Kidney (tissue), 13 donors: ENCODE measurements at regions not wholly inside any gene's neighbourhood (a gene's known extent, or its start where the extent isn't known, plus 50 kb on each side); places are given as distances from the start of the nearest gene placed in this dataset.

Experiments
- DNase-seq, 5 donors: peaks; one replicate each; pipeline ENCODE4 v3.0.0-alpha.2; 2013 to 2020
- FAIRE-seq: peaks from 2 replicates; lab custom pipeline; 2012; peaks lifted over from hg19 to GRCh38; lab: Jason Lieb, UNC
- H3K27ac ChIP-seq, 2 donors: one replicate each; pipeline ENCODE4 v1.7.0; 2013; ENCODE audit warnings: low read depth in 2 of 2, low read length in 2 of 2, inconsistent platforms in 1 of 2
- H3K27me3 ChIP-seq: one replicate; pipeline ENCODE4 v1.7.1; 2013; ENCODE audit warnings: low read length, inconsistent platforms; ENCODE audit not compliant: control insufficient read depth, insufficient read depth
- H3K36me3 ChIP-seq, 3 donors: one replicate each; pipeline versions ENCODE4 v1.7.0 to v1.7.1; 2013; ENCODE audit warnings: low read length in 3 of 3, control low read depth in 1 of 3, inconsistent platforms in 1 of 3; ENCODE audit not compliant: insufficient read depth in 3 of 3, control insufficient read depth in 2 of 3
- H3K4me1 ChIP-seq, 3 donors: one replicate each; pipeline versions ENCODE4 v1.7.0 to v1.7.1; 2013; ENCODE audit warnings: low read length in 3 of 3, inconsistent platforms in 1 of 3, low read depth in 1 of 3; ENCODE audit not compliant: control insufficient read depth in 2 of 3, insufficient read depth in 2 of 3
- H3K4me3 ChIP-seq, 3 donors: one replicate each; pipeline versions ENCODE4 v1.7.0 to v1.8.1; 2013; ENCODE audit warnings: low read length in 3 of 3, control low read depth in 1 of 3, inconsistent platforms in 1 of 3
- H3K9ac ChIP-seq, 3 donors: one replicate each; pipeline versions ENCODE4 v1.7.0 to v1.7.1; 2013; ENCODE audit warnings: low read length in 3 of 3, control low read depth in 1 of 3, inconsistent platforms in 1 of 3
- H3K9me3 ChIP-seq, 3 donors: one replicate each; pipeline versions ENCODE4 v1.7.0 to v1.7.1; 2013; ENCODE audit warnings: low read length in 3 of 3, control low read depth in 1 of 3, inconsistent platforms in 1 of 3; ENCODE audit not compliant: control insufficient read depth in 2 of 3, insufficient read depth in 1 of 3
- CTCF ChIP-seq: IDR thresholded peaks from 3 replicates; pipeline ENCODE4 v1.5.1; 2012; ENCODE audit warnings: mild to moderate bottlenecking, moderate library complexity, borderline replicate concordance; ENCODE audit not compliant: insufficient read depth; ENCODE audit errors: extremely low read depth
- intact Hi-C: fragments of 100-400 bp; cut with DNase I; formaldehyde crosslinking; loops from one replicate; pipeline ENCODE4 v1.11.1; 2022
- donor health status: control.
- donor health status: control.
- donor health status: control.
- donor health status: control.
- donor health status: control.
- donor health status: DM: yes; HTN: yes; CAD: no.
- donor health status: Normal renal cell carcinoma (clear cell type).

- no peak for TF ChIP-seq CTCF
- intact Hi-C loops, result no loop called here
- H3K9me3 ChIP-seq, result no peaks in the 10 kb centered on the region
These were observed 77.1 kb upstream of the EPHA4 start for GRCh38 chr2:221649051-221649775.

GRCh38 chr2:221642447-221642846 lies 70.3 kb upstream of the EPHA4 start:
- Histone ChIP-seq H3K27ac (no peak overlapping the region), H3K9me3 (no peaks in the 10 kb centered on the region), H3K27me3 (no peaks in the 10 kb centered on the region), H3K9ac (no peak overlapping the region), H3K4me1 (no peaks in the 10 kb centered on the region), H3K36me3 (no peaks in the 10 kb centered on the region), H3K4me3 (no peak overlapping the region)
- FAIRE-seq (no peak), DNase-seq (no peak)
- intact Hi-C loops, result no loop called here
- no peak for TF ChIP-seq CTCF

More at GRCh38 chr2:221649051-221649775, 77.1 kb upstream of the EPHA4 start:
- no peaks in the 10 kb centered on the region for H3K4me1 ChIP-seq
- no peak overlapping the region for H3K27ac ChIP-seq
- no peaks in the 10 kb centered on the region for H3K27me3 ChIP-seq
- H3K36me3 ChIP-seq, result no peaks in the 10 kb centered on the region
- H3K4me3 ChIP-seq, result no peak overlapping the region
- FAIRE-seq (no peak), DNase-seq (peak in 4 of 5 donors; percentile 26 to 87 (median 66))
- H3K9ac ChIP-seq, result no peak overlapping the region

- DNase-seq (no peak), FAIRE-seq (no peak)
- H3K4me1 ChIP-seq, result no peaks in the 10 kb centered on the region
- no peak overlapping the region for H3K27ac ChIP-seq
- H3K36me3 ChIP-seq, result no peaks in the 10 kb centered on the region
- no peaks in the 10 kb centered on the region for H3K27me3 ChIP-seq
- H3K9ac ChIP-seq, result no peak overlapping the region
- no peaks in the 10 kb centered on the region for H3K9me3 ChIP-seq
- no peak for TF ChIP-seq CTCF
- intact Hi-C loops, result no loop called here
- no peak overlapping the region for H3K4me3 ChIP-seq
These were observed 69.2 kb upstream of the EPHA4 start for GRCh38 chr2:221641181-221641871.
